ENCODE measurements at regions not wholly inside any gene's neighbourhood (a gene's known extent, or its start where the extent isn't known, plus 50 kb on each side); places are given as distances from the start of the nearest gene placed in this dataset.

GRCh38 chr11:120043328-120043945, 94.5 kb downstream of the TRIM29 start:
- no peak for TF ChIP-seq CTCF (conservative IDR thresholded peaks at IDR 0.05 in 1 of 2, IDR thresholded peaks at IDR 0.05 in 1 of 2; ENCODE audit: extremely low read depth in 1 of 2, insufficient read depth in 1 of 2, low read depth in 1 of 2, low read length in 2 of 2)
- TF ChIP-seq EZH2 (IDR thresholded peaks at IDR 0.05; ENCODE audit: borderline replicate concordance, low read length) = no peak
